ENCODE measurements at regions not wholly inside any gene's neighbourhood (a gene's known extent, or its start where the extent isn't known, plus 50 kb on each side); places are given as distances from the start of the nearest gene placed in this dataset.
A peak's percentile ranks its signal among the peaks of the same experiment; 100 is the strongest.

GRCh38 chr12:107242189-107242588 is 148.8 kb upstream of the CRY1 start (continued):
- TF ChIP-seq REST (tag by site-specific recombination; IDR thresholded peaks at IDR 0.05) (peak; percentile 47; the same call in 1 of the 2 replicates), ZNF561 (tag by site-specific recombination; IDR thresholded peaks at IDR 0.05; ENCODE audit: borderline replicate concordance) (peak; percentile 40; the same call in 1 of the 2 replicates), KLF10 (tag by site-specific recombination; IDR thresholded peaks at IDR 0.05) (peak; percentile 38; the same call in 1 of the 2 replicates), ZNF433 (tag by site-specific recombination; IDR thresholded peaks at IDR 0.05; ENCODE audit: low read depth) (no peak), ZBTB17 (tag by site-specific recombination; IDR thresholded peaks at IDR 0.05) (peak; percentile 32; the same call in 1 of the 2 replicates), ZNF792 (tag by site-specific recombination; IDR thresholded peaks at IDR 0.05) (no peak), ZNF785 (tag by site-specific recombination; IDR thresholded peaks at IDR 0.05) (no peak), ZNF670 (tag by site-specific recombination; IDR thresholded peaks at IDR 0.05; ENCODE audit: low read depth) (no peak), ZNF473 (tag by site-specific recombination; IDR thresholded peaks at IDR 0.05) (no peak), ZNF202 (tag by site-specific recombination; IDR thresholded peaks at IDR 0.05; ENCODE audit: borderline replicate concordance) (no peak), ZNF530 (tag by site-specific recombination; IDR thresholded peaks at IDR 0.05; ENCODE audit: low read depth) (no peak), OSR2 (tag by site-specific recombination; IDR thresholded peaks at IDR 0.05) (no peak), ZNF239 (tag by site-specific recombination; IDR thresholded peaks at IDR 0.05) (no peak), ZFP3 (tag by site-specific recombination; IDR thresholded peaks at IDR 0.05; ENCODE audit: low read depth) (no peak), ZBTB48 (tag by site-specific recombination; IDR thresholded peaks at IDR 0.05) (no peak; the same call in 1 of the 2 replicates), PATZ1 (tag by site-specific recombination; IDR thresholded peaks at IDR 0.05) (peak; percentile 52), ZNF596 (tag by site-specific recombination; IDR thresholded peaks at IDR 0.05) (no peak), ZNF10 (tag by site-specific recombination; IDR thresholded peaks at IDR 0.05) (peak; percentile 97)
- TF ChIP-seq, protein P1, sequence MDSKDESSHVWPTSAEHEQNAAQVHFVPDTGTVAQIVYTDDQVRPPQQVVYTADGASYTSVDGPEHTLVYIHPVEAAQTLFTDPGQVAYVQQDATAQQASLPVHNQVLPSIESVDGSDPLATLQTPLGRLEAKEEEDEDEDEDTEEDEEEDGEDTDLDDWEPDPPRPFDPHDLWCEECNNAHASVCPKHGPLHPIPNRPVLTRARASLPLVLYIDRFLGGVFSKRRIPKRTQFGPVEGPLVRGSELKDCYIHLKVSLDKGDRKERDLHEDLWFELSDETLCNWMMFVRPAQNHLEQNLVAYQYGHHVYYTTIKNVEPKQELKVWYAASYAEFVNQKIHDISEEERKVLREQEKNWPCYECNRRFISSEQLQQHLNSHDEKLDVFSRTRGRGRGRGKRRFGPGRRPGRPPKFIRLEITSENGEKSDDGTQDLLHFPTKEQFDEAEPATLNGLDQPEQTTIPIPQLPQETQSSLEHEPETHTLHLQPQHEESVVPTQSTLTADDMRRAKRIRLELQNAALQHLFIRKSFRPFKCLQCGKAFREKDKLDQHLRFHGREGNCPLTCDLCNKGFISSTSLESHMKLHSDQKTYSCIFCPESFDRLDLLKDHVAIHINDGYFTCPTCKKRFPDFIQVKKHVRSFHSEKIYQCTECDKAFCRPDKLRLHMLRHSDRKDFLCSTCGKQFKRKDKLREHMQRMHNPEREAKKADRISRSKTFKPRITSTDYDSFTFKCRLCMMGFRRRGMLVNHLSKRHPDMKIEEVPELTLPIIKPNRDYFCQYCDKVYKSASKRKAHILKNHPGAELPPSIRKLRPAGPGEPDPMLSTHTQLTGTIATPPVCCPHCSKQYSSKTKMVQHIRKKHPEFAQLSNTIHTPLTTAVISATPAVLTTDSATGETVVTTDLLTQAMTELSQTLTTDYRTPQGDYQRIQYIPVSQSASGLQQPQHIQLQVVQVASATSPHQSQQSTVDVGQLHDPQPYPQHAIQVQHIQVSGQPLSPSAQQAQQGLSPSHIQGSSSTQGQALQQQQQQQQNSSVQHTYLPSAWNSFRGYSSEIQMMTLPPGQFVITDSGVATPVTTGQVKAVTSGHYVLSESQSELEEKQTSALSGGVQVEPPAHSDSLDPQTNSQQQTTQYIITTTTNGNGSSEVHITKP (tag by site-specific recombination; IDR thresholded peaks at IDR 0.05) = peak; percentile 51
- TF ChIP-seq, protein P2, sequence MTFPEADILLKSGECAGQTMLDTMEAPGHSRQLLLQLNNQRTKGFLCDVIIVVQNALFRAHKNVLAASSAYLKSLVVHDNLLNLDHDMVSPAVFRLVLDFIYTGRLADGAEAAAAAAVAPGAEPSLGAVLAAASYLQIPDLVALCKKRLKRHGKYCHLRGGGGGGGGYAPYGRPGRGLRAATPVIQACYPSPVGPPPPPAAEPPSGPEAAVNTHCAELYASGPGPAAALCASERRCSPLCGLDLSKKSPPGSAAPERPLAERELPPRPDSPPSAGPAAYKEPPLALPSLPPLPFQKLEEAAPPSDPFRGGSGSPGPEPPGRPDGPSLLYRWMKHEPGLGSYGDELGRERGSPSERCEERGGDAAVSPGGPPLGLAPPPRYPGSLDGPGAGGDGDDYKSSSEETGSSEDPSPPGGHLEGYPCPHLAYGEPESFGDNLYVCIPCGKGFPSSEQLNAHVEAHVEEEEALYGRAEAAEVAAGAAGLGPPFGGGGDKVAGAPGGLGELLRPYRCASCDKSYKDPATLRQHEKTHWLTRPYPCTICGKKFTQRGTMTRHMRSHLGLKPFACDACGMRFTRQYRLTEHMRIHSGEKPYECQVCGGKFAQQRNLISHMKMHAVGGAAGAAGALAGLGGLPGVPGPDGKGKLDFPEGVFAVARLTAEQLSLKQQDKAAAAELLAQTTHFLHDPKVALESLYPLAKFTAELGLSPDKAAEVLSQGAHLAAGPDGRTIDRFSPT (tag by site-specific recombination; IDR thresholded peaks at IDR 0.05) = peak; percentile 23; the same call in 1 of the 2 replicates
